Stimulated activated CD4-positive, alpha-beta T cell treated with anti-CD3 and anti-CD28 coated beads, Interleukin-4, amount 100 ng/mL, for 1 hour (primary cell): ENCODE measurements at regions not wholly inside any gene's neighbourhood (a gene's known extent, or its start where the extent isn't known, plus 50 kb on each side); places are given as distances from the start of the nearest gene placed in this dataset.
"Not testable (repeated sequence)": the region's sequence is repeated elsewhere in the genome, so short reads cannot be mapped to it uniquely, and the experiment has no call there.

Experiments used
- DNase-seq: peaks from one replicate; pipeline ENCODE4 v3.0.0-alpha.2; 2020

DNA sequence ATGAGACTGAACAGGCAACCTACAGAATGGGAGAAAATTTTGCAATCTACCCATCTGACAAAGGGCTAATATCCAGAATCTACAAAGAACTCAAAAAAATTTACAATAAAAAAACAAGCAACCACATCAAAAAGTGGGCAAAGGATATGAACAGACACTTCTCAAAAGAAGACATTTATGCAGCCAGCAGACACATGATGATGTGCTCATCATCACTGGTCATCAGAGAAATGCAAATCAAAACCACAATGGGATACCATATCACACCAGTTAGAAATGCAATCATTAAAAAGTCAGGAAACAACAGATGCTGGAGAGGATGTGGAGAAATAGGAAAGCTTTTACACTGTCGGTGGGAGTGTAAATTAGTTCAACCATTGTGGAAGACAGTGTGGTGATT lies 51.7 kb upstream of the PAXBP1 start:
- DNase-seq: not testable (repeated sequence)

DNA sequence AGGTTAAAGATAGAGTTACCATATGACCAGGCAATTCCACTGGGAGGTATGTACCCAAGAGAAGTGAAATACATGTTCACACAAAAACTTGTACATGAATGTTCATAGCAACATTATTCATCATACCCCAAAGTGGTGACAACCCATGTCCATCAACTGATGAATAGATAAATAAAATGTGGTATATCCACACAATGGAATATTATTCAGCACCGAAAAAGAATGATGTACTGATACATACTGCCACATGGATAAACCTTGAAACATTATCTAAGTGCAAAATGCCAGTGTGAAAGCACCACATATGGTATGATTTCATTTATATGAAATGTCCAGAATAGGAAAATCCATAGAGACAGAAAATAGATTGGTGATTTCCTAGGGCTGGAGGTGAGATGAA lies 53.4 kb upstream of the PAXBP1 start:
- no peak for DNase-seq

DNA sequence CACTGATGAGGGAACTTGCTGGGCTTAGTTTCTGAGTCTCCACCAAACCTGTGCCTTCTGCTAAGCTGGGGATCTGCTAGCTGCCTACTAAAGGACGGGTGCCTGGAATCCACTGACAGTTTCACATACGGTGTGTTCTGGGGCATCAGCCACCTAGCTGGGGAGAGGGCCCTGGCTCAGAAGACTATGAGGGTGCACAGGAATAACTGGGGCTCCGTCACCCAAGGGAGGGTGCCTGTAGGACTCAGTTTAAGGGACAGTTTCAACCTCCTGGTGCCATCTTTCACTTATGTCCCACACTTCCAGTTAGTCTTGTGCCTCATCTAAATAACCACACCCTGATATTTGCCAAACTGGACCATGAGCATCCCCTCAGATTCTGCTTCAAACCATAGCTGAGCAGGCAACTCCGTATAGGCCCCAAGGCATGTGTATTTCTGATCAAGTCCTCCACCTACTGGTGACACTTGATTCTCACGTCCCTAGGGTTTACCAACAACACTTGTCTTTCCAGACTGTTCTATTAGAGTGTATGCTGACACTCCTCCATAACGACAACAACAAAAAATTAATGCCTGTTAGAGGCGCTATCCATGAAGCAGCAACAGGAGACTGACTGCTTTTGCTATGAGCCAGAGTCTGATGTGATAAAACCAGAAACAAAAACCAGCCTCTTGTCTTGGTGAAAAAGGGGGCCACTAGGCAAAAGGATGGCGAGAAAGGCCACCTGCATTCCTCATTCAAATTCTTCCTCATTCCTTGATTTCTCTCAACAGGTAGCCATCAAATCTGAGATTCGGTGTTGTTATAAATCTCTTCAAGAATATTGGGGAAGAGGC lies 55.0 kb upstream of the PAXBP1 start:
- DNase-seq: no peak

DNA sequence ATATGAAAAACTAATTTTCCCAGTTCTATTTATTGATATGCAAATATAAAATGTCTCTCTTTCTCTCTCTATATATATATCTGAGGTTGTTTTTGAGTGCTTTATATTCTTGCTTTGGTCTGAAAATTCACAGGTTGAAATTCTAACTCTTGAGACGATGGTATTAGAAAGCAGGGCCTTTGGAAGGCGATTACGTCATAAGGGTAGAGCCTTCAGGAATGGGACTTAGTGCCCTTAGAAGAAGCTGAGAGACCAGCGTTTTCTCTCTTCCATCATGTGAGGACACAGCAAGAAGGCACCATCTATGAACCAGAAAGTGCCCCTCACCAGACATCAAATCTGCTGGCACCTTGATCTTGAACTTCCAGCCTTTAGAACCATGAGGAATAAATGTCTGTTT lies 57.4 kb upstream of the PAXBP1 start:
- DNase-seq: no peak

DNA sequence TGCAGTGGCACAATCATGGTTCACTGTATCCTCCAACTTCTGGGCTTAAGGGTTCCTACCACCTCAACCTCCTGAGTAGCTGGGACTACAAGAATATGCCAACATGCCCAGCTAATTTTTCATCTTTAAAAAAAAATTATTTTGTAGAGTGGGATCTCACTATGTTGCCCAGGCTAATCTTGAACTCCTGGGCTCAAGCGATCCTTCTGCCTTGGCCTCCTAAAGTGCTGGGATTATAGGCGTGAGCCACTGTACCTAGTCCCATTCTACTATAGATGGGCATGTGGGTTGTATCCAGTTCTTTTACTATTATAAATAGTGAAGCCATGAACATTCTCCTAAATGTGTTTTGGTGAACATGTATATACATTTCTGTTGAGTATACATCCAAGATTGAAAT lies 57.9 kb upstream of the PAXBP1 start:
- no peak for DNase-seq

DNA sequence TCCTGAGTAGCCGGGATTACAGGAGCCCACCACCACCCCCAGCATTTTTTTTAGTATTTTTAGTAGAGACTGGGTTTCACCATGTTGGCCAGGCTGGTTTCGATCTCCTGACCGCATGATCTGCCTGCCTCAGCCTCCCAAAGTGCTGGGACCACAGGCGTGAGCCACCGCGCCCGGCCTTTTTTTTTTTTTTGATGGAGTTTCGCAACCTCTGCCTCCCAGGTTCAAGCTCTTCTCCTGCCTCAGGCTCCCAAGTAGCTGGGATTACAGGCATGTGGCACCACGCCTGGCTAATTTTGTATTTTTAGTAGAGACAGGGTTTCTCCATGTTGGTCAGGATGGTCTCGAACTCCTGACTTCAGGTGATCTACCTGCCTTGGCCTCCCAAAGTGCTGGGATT lies 60.2 kb upstream of the PAXBP1 start:
- not testable (repeated sequence) for DNase-seq

DNA sequence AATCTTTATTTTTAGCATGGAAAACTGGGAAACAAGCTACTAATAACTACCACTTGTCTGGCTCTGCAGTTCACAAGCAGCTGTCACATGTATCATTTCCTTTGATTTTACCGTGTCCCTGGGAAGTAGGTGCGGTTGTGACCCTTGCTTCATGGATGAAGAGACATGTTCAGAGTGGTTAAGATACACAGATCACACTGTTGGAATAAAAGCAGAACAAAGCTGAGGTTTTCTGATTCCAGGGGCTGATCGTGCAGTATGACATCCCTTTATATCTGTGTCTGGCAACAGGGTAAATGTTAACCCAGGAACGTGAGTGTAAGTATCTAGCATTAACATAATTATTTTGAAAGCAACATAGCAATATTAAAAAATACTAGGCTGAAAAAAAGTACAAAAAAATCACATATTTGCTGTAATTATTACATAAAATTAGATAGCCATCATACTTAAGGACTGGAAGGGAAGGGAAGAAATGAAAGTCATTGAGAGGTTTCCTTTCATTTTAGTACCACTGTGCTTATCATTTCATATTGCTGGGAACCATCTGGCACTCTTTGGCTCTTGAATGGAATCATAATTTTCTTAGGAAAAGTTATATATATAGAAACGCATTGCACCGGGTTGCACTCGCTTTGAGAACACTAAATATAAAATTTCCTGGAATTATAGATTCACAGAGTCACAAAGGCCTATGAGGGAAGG lies 62.8 kb upstream of the PAXBP1 start:
- no peak for DNase-seq

DNA sequence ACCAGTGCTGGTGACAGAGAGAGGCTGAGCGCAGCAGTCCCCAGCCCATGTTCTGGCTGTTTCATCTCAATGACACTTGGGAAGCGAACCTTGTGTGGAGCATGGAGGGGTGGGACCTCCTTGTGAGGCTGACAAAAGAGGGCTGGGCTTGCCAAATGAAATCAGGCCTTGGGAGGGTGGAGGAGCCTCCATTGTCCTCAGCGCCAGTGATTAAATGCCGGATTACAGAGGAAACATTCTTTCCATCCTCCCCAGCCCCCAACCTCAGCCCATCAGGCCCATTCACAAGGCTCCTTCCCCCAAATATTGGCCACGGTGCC lies 63.3 kb upstream of the PAXBP1 start:
- DNase-seq: no peak

GRCh38 chr21:32842146-32842545 lies 70.6 kb upstream of the PAXBP1 start:
- no peak for DNase-seq

DNA sequence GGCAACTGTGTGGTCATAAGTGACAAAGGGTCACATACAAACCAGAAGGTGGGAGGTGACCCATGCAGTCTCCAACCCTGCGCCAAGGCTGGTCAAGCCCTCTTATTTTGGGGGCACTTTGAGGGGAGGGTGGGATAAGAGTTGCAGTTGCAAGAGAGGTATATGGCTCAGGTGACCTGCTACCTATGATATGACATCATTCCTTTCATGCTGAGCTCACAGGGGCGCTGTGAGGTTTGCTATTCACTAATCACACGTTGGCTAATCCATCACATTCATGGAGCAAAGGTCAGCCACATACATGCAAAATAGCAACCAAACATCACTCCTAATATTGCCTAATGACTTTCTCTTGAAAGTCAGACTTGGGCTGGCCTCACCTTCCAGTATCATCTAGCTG lies 72.0 kb upstream of the PAXBP1 start:
- no peak for DNase-seq

DNA sequence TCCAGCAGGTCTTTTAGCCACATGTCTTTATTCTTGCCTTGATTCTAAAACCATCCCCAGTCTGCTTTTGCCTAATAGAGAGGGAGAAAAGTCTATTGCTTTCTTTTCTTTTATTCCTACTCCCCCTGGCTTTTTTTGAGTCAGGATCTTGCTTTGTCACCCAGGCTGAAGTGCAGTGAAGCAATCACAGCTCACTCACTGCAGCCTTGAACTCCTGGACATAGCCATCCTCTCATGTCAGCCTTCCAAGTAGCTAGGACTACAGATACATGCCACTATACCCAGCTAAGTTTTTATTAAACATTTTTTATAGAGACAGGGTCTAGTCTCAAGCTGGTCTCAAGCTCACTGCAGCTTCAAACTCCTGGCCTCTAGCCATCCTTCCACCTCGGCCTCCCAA lies 72.5 kb upstream of the PAXBP1 start:
- DNase-seq: no peak

DNA sequence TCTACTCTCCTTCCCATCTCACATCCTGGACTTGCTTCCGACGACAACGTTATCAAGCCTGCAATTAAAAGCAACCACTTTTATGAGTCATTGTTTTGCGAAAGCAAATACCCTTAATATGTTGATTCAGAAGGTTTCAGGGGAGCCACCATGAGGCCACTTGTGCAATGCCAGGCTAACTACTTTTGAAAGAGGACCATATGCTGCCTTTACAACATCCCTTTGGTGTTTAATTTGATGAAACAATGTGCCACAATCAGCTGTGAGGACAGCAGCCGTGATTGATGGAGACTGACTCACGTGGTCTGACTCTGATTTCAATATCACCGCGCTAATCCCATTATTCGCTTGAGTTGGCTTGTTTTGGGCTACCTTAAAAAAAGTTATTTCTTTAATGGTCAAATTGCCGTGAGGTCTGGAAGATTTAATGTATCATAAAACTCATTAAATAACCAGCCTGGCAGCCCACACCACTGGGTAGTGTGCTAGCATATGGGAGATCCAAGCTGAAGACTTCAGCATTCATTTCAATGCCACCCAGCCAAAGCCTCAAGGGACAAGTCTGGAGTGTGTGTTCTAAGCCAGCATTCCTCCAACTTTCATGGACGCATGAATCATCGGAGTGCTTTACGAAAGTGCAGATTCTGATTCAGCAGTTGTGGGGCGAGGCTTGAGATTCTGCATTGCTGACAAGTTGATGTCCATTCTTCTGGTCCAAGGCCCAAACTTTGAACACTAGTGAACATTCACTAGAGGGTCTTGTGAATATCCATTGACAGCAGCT lies 73.3 kb upstream of the PAXBP1 start:
- no peak for DNase-seq

DNA sequence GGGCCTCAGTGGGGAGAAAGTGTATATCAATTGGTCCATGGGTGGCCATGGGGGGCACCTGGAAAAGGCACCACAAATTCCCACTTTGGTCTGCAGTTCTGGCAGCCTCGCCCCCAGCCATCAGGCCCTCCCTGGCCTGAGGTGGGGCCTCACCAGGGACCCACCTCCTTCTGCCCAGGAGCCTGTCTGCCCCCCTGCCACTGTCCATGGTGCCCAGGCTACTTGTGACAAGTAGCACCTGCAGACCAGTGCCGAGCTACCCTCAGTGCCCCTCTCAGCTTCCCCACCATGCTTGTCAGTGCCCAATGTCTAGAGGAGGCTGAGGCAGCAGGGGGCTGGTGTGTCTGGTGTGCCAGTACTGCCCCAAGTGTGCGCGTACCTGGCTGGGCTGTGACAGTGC lies 87.1 kb upstream of the PAXBP1 start:
- DNase-seq: no peak

DNA sequence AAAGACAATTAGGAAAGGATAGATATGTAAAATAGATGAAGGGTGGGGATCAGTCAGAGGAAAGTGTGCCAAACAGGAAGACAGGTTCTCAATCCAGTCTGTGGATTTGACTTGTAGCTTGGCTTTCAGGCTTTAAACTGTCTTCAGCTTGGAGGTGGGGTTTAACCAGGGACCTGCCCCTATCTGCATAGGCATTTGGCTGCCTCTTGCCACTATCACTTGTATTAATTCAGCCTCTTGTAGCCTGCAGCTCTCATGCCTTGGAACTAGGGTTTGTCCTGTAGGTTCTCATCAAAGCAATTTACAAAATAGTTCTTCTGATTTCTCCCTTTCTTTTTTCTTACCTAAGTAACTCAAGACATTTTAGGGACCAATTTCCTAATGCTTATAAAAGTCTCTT lies 88.8 kb upstream of the PAXBP1 start:
- DNase-seq: no peak

- DNase-seq: no peak
Measured at GRCh38 chr21:32861866-32862265, 90.3 kb upstream of the PAXBP1 start.

DNA sequence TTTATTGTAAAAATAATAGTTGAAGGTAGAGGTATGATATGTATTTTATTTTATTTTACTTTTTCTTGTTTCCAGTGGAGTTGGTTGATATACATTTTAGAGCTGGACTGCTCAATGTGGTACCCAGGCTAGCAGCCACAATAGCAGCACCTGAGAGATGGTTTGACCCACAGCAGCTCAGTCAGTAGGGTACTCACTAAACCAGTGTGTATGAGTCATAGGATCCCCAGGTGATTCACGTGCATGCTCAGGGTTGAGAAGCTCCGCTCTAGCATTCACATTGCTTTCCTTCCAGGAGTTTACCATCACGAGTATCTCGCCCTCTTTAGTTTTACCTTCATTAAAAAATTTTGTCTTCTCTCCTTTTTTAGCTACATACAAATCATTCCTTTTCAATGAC lies 96.0 kb upstream of the PAXBP1 start:
- no peak for DNase-seq

DNA sequence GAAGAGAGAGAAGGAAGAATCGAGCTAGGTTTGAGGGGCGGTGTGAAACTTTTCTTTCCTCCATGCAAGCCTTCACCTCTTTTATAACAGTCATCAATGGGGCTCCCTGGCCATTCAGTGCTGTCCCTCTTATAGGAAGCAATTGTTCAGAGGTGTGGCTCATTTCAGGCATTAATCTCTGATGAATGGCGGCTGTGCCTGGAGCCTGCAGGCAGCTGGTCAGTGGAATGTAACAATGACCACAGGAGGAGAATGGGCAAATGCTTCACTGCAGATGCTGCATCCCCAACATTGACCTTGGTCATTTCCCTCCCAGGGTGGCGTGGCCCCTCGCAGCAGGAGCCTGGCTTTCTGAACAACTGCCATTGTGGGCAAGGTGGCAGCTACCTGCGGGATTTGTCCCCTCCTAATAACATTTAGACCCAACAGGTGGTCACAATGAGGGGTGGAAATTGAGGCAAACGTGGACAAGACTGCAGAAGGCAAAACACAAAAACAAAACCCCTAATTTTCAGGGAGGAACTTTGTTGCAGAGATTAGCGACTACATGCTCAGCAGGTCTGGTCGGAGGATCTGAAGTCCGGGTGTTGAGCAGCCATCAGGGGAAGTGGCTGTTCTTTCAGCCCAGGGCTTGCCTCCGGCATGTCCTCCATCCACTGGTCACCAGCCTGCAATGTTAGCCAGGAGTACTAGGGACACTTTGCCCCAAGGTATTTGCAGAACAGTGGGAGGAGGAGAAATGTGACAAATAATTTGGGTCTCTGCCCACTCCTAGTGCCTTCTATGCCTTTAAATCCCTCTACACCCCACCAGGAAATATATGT lies 97.3 kb upstream of the PAXBP1 start:
- DNase-seq: no peak

DNA sequence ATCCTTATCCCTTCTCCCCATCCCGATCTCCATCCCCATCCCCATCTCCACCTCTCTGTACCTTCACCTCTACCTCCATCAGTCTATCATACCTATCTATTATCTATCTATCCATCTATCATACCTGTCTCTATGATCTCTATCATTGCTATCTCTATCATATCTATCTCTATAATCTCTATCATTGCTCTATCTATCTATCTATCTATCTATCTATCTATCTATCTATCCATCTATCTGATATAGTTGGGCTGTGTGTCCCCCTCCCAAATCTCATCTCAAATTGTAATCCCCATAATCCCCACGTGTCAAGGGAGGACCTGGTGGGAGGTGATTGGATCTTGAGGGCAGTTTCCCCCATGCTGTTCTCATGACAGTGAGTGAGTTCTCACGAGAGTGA lies 97.9 kb upstream of the PAXBP1 start:
- DNase-seq: no peak

DNA sequence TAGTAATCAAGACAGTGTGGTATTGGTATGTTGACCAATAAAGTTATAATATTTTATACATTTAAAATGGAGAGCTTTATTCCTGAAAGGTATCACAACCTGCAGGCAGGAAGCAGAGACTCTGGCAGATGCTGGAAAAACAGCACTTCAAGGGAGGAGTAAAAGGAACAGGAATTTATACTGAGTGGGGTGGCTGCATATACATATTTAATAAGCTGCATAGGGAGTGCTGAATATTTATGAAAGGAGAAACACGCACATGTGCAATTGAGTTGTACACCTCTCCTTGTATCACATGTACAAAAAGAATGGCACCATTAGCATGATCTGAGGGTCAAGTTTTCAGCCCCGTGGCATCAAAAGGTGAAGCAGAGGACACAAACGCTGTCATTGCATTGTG lies 104.9 kb upstream of the PAXBP1 start:
- DNase-seq: no peak

DNA sequence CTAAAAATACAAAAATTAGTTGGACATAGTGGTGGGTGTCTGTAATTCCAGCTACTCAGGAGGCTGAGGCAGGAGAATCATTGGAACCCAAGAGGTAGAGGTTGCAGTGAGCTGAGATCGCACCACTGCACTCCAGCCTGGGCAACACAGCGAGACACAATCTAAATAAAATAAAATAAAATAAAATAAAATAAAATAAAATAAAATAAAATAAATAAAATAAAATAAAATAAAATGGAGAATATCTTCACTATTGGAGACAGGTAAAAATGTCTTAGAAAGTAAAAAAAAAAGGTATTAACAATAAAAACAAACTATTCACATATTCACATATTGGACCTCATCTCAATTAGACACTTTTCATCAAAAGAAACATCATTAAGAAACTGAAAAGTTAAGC lies 106.3 kb upstream of the PAXBP1 start:
- not testable (repeated sequence) for DNase-seq

DNA sequence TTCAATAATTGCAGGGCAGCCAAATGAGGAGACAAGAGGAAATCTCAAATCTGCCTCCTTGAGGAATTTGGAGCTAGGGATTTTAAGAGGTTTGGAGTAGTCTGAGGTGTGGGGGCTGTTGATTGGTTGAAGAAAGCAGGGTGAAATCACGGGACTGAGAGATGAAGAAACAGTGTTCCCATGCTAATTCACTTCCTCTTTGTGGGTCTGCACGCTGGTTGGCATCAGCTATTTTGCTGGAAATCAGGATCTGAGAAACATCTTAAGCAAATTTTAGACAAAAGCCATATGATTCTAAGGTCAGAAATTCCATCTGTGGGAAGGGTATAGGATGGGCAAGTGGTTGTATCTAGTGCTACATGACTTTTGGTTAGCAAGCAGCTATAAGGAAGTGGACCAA lies 107.1 kb upstream of the PAXBP1 start:
- no peak for DNase-seq

- no peak for DNase-seq
Measured at GRCh38 chr21:32881458-32881857, 109.9 kb upstream of the PAXBP1 start.

GRCh38 chr21:32884062-32884461 lies 112.5 kb upstream of the PAXBP1 start:
- no peak for DNase-seq
